Peyer's patch (tissue), 4 donors: ENCODE measurements at regions not wholly inside any gene's neighbourhood (a gene's known extent, or its start where the extent isn't known, plus 50 kb on each side); places are given as distances from the start of the nearest gene placed in this dataset.

Source experiments
- DNase-seq, 3 donors: peaks; one replicate each; pipeline ENCODE4 v3.0.0-alpha.2; 2017 to 2019
- H3K27ac ChIP-seq, 4 donors: fragments of 200-600 bp; sonication (generic); one replicate each; pipeline ENCODE4 v1.5.1; 2016 to 2019
- H3K27me3 ChIP-seq, 2 donors: fragments of 200-600 bp; sonication (generic); one replicate each; pipeline ENCODE4 v1.5.1; 2019
- H3K36me3 ChIP-seq, 3 donors: fragments of 200-600 bp; sonication (generic); one replicate each; pipeline ENCODE4 v1.5.1; 2016 to 2019
- H3K4me1 ChIP-seq, 4 donors: fragments of 200-600 bp; sonication (generic); one replicate each; pipeline ENCODE4 v1.5.1; 2016 to 2019
- H3K4me3 ChIP-seq, 4 donors: fragments of 200-600 bp; sonication (generic); 1 replicate in 3 of 4; 2 replicates in 1 of 4; pipeline ENCODE4 v1.5.1; 2016 to 2019; ENCODE audit warnings: mild to moderate bottlenecking in 1 of 4
- H3K9me3 ChIP-seq, 4 donors: fragments of 200-600 bp; sonication (generic); one replicate each; pipeline ENCODE4 v1.5.1; 2016 to 2019; ENCODE audit warnings: mild to moderate bottlenecking in 1 of 4
- CTCF ChIP-seq, 6 experiments: fragments of 450-650 bp in 4 of 6; fragments of 200-600 bp in 2 of 6; sonication (generic) in 1 of 6; IDR thresholded peaks; one replicate each; pipeline ENCODE4 v1.5.1; 2017 to 2019; ENCODE audit warnings: antibody characterized with exemption in 6 of 6, mild to moderate bottlenecking in 3 of 6, moderate library complexity in 1 of 6
- POLR2A ChIP-seq, 2 donors: fragments of 450-650 bp; IDR thresholded peaks; one replicate each; pipeline ENCODE4 v1.5.1; 2017; ENCODE audit warnings: antibody characterized with exemption in 2 of 2, mild to moderate bottlenecking in 2 of 2, moderate library complexity in 2 of 2

- no peaks in the 10 kb centered on the region for H3K4me1 ChIP-seq
- no peaks in the 10 kb centered on the region for H3K27me3 ChIP-seq
- H3K36me3 ChIP-seq = no peaks in the 10 kb centered on the region
- no peak overlapping the region for H3K27ac ChIP-seq
- no peak for DNase-seq
- no peak for TF ChIP-seq POLR2A (IDR thresholded peaks at IDR 0.05)
- TF ChIP-seq CTCF (IDR thresholded peaks at IDR 0.05) = no peak
- no peak overlapping the region for H3K4me3 ChIP-seq
- H3K9me3 ChIP-seq = peaks cover 0 to 3% (median 0%) of the 10 kb centered on the region in 4 donors
Observed at GRCh38 chr14:86838363-86838762, 1154.6 kb downstream of the GALC start.

- Histone ChIP-seq H3K36me3 (no peaks in the 10 kb centered on the region), H3K4me3 (no peak overlapping the region), H3K9me3 (no peaks in the 10 kb centered on the region), H3K27me3 (no peaks in the 10 kb centered on the region), H3K27ac (no peak overlapping the region), H3K4me1 (no peaks in the 10 kb centered on the region)
- no peak for TF ChIP-seq CTCF (IDR thresholded peaks at IDR 0.05)
- TF ChIP-seq POLR2A (IDR thresholded peaks at IDR 0.05) = no peak
- no peak for DNase-seq
Observed at GRCh38 chr14:86826661-86827060, 1166.3 kb downstream of the GALC start.

- H3K4me1 ChIP-seq = no peaks in the 10 kb centered on the region
- H3K27me3 ChIP-seq = no peaks in the 10 kb centered on the region
- H3K4me3 ChIP-seq = no peak overlapping the region
- no peak overlapping the region for H3K27ac ChIP-seq
- no peak for DNase-seq
- no peaks in the 10 kb centered on the region for H3K36me3 ChIP-seq
- H3K9me3 ChIP-seq = no peaks in the 10 kb centered on the region
- TF ChIP-seq POLR2A (IDR thresholded peaks at IDR 0.05) = no peak
- TF ChIP-seq CTCF (IDR thresholded peaks at IDR 0.05) = no peak
Observed at GRCh38 chr14:86824167-86824566, 1168.8 kb downstream of the GALC start.

- Histone ChIP-seq H3K36me3 (no peaks in the 10 kb centered on the region), H3K4me1 (no peaks in the 10 kb centered on the region), H3K27ac (no peak overlapping the region), H3K9me3 (no peaks in the 10 kb centered on the region), H3K27me3 (no peaks in the 10 kb centered on the region), H3K4me3 (no peak overlapping the region)
- TF ChIP-seq POLR2A (IDR thresholded peaks at IDR 0.05) (no peak), CTCF (IDR thresholded peaks at IDR 0.05) (no peak)
- DNase-seq = no peak
Observed at GRCh38 chr14:86823581-86823980, 1169.4 kb downstream of the GALC start.

- no peaks in the 10 kb centered on the region for H3K36me3 ChIP-seq
- no peaks in the 10 kb centered on the region for H3K4me1 ChIP-seq
- no peak overlapping the region for H3K27ac ChIP-seq
- H3K27me3 ChIP-seq = no peaks in the 10 kb centered on the region
- peaks cover 0 to 5% (median 0%) of the 10 kb centered on the region in 4 donors for H3K9me3 ChIP-seq
- TF ChIP-seq CTCF (IDR thresholded peaks at IDR 0.05) (no peak), POLR2A (IDR thresholded peaks at IDR 0.05) (no peak)
- no peak for DNase-seq
- H3K4me3 ChIP-seq = no peak overlapping the region
Observed at GRCh38 chr14:86815341-86815740, 1177.6 kb downstream of the GALC start.

GRCh38 chr14:86802726-86803125, 1190.3 kb downstream of the GALC start:
- no peaks in the 10 kb centered on the region for H3K4me1 ChIP-seq
- TF ChIP-seq POLR2A (IDR thresholded peaks at IDR 0.05) (no peak), CTCF (IDR thresholded peaks at IDR 0.05) (no peak)
- no peaks in the 10 kb centered on the region for H3K9me3 ChIP-seq
- no peaks in the 10 kb centered on the region for H3K27me3 ChIP-seq
- H3K27ac ChIP-seq = no peak overlapping the region
- H3K4me3 ChIP-seq = no peak overlapping the region
- DNase-seq = no peak
- no peaks in the 10 kb centered on the region for H3K36me3 ChIP-seq
